Neural cell (in vitro differentiated cells): ENCODE measurements at regions not wholly inside any gene's neighbourhood (a gene's known extent, or its start where the extent isn't known, plus 50 kb on each side); places are given as distances from the start of the nearest gene placed in this dataset.

ENCODE experiments used
- EP300 ChIP-seq: fragments of 450-650 bp; conservative IDR thresholded peaks from 2 replicates; pipeline ENCODE4 v1.6.1; 2014; ENCODE audit warnings: antibody characterized with exemption, mild to moderate bottlenecking, moderate library complexity; ENCODE audit not compliant: poor library complexity, severe bottlenecking
- TAF1 ChIP-seq: IDR thresholded peaks from 2 replicates; pipeline ENCODE4 v1.6.1; 2012; ENCODE audit warnings: low read depth
- TF ChIP-seq, protein P1 (sequence below): fragments of 450-650 bp; IDR thresholded peaks from 2 replicates; pipeline ENCODE4 v1.5.1; 2014; ENCODE audit warnings: antibody characterized with exemption, mild to moderate bottlenecking, moderate library complexity; ENCODE audit not compliant: poor library complexity, severe bottlenecking

DNA sequence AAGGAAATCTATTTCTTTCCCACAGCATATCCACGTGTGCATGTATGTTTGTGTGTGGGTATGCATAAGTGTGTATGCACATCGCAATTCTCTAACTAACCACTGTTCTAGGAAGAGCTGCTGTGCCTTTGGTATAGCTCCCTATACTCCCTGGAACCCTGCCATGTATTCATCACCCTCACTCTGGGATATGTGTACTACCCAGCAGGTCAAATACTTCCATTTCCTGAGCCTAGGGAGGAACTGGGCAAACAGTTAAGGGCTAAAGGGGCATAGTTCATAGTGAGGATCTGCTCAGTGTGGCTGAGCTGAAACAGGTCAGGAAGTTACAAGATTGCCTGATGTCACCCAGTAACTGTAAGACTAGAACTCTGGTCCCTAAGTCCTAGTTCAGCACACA is 260.4 kb downstream of the RPLP1 start:
- TF ChIP-seq EP300 (no peak), TAF1 (no peak)
- TF ChIP-seq, protein P1, sequence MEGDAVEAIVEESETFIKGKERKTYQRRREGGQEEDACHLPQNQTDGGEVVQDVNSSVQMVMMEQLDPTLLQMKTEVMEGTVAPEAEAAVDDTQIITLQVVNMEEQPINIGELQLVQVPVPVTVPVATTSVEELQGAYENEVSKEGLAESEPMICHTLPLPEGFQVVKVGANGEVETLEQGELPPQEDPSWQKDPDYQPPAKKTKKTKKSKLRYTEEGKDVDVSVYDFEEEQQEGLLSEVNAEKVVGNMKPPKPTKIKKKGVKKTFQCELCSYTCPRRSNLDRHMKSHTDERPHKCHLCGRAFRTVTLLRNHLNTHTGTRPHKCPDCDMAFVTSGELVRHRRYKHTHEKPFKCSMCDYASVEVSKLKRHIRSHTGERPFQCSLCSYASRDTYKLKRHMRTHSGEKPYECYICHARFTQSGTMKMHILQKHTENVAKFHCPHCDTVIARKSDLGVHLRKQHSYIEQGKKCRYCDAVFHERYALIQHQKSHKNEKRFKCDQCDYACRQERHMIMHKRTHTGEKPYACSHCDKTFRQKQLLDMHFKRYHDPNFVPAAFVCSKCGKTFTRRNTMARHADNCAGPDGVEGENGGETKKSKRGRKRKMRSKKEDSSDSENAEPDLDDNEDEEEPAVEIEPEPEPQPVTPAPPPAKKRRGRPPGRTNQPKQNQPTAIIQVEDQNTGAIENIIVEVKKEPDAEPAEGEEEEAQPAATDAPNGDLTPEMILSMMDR = no peak
